Peyer's patch (tissue), 4 donors: ENCODE measurements at regions not wholly inside any gene's neighbourhood (a gene's known extent, or its start where the extent isn't known, plus 50 kb on each side); places are given as distances from the start of the nearest gene placed in this dataset.

Experiments
- DNase-seq, 3 donors: peaks; one replicate each; pipeline ENCODE4 v3.0.0-alpha.2; 2017 to 2019
- H3K27ac ChIP-seq, 4 donors: fragments of 200-600 bp; sonication (generic); one replicate each; pipeline ENCODE4 v1.5.1; 2016 to 2019
- H3K27me3 ChIP-seq, 2 donors: fragments of 200-600 bp; sonication (generic); one replicate each; pipeline ENCODE4 v1.5.1; 2019
- H3K36me3 ChIP-seq, 3 donors: fragments of 200-600 bp; sonication (generic); one replicate each; pipeline ENCODE4 v1.5.1; 2016 to 2019
- H3K4me1 ChIP-seq, 4 donors: fragments of 200-600 bp; sonication (generic); one replicate each; pipeline ENCODE4 v1.5.1; 2016 to 2019
- H3K4me3 ChIP-seq, 4 donors: fragments of 200-600 bp; sonication (generic); 1 replicate in 3 of 4; 2 replicates in 1 of 4; pipeline ENCODE4 v1.5.1; 2016 to 2019; ENCODE audit warnings: mild to moderate bottlenecking in 1 of 4
- H3K9me3 ChIP-seq, 4 donors: fragments of 200-600 bp; sonication (generic); one replicate each; pipeline ENCODE4 v1.5.1; 2016 to 2019; ENCODE audit warnings: mild to moderate bottlenecking in 1 of 4
- POLR2A ChIP-seq, 2 donors: fragments of 450-650 bp; IDR thresholded peaks; one replicate each; pipeline ENCODE4 v1.5.1; 2017; ENCODE audit warnings: antibody characterized with exemption in 2 of 2, mild to moderate bottlenecking in 2 of 2, moderate library complexity in 2 of 2
- TF ChIP-seq, protein P1 (sequence below), 6 experiments: fragments of 450-650 bp in 4 of 6; fragments of 200-600 bp in 2 of 6; sonication (generic) in 1 of 6; IDR thresholded peaks; one replicate each; pipeline ENCODE4 v1.5.1; 2017 to 2019; ENCODE audit warnings: antibody characterized with exemption in 6 of 6, mild to moderate bottlenecking in 3 of 6, moderate library complexity in 1 of 6

- TF ChIP-seq, protein P1, sequence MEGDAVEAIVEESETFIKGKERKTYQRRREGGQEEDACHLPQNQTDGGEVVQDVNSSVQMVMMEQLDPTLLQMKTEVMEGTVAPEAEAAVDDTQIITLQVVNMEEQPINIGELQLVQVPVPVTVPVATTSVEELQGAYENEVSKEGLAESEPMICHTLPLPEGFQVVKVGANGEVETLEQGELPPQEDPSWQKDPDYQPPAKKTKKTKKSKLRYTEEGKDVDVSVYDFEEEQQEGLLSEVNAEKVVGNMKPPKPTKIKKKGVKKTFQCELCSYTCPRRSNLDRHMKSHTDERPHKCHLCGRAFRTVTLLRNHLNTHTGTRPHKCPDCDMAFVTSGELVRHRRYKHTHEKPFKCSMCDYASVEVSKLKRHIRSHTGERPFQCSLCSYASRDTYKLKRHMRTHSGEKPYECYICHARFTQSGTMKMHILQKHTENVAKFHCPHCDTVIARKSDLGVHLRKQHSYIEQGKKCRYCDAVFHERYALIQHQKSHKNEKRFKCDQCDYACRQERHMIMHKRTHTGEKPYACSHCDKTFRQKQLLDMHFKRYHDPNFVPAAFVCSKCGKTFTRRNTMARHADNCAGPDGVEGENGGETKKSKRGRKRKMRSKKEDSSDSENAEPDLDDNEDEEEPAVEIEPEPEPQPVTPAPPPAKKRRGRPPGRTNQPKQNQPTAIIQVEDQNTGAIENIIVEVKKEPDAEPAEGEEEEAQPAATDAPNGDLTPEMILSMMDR (IDR thresholded peaks at IDR 0.05): no peak
- TF ChIP-seq POLR2A (IDR thresholded peaks at IDR 0.05): no peak
- no peaks in the 10 kb centered on the region for H3K36me3 ChIP-seq
- H3K9me3 ChIP-seq: no peaks in the 10 kb centered on the region
- no peaks in the 10 kb centered on the region for H3K4me1 ChIP-seq
- H3K27ac ChIP-seq: no peak overlapping the region
- no peak for DNase-seq
- H3K4me3 ChIP-seq: no peak overlapping the region
- no peaks in the 10 kb centered on the region for H3K27me3 ChIP-seq
Observed at GRCh38 chr6:102895683-102896082, 1502.2 kb downstream of the GRIK2 start.

DNA sequence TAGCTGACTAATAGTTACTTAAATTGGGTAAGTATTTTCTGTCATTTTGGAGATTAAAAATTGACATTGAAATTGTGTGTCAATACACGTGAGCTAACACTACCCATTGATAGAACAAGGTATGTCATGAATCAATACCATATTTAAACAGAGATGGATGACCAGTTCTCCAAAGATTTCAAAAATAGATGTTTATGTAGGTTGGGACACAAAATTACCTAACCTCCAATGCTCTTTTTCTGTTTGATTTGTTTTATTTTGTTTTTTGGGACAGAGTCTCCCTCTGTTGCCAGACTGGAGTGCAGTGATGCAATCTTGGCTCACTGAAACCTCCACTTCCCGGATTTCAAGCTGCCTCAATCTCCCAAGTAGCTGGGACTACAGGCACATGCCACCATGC lies 1491.7 kb downstream of the GRIK2 start:
- H3K4me3 ChIP-seq: no peak overlapping the region
- no peak for TF ChIP-seq POLR2A (IDR thresholded peaks at IDR 0.05)
- TF ChIP-seq, protein P1 (IDR thresholded peaks at IDR 0.05): no peak
- no peaks in the 10 kb centered on the region for H3K9me3 ChIP-seq
- DNase-seq: no peak
- no peaks in the 10 kb centered on the region for H3K4me1 ChIP-seq
- H3K27ac ChIP-seq: no peak overlapping the region
- no peaks in the 10 kb centered on the region for H3K27me3 ChIP-seq
- H3K36me3 ChIP-seq: no peaks in the 10 kb centered on the region

GRCh38 chr6:102853249-102853955 lies 1459.9 kb downstream of the GRIK2 start:
- no peak for DNase-seq
- TF ChIP-seq, protein P1 (IDR thresholded peaks at IDR 0.05): no peak
- no peak for TF ChIP-seq POLR2A (IDR thresholded peaks at IDR 0.05)

DNA sequence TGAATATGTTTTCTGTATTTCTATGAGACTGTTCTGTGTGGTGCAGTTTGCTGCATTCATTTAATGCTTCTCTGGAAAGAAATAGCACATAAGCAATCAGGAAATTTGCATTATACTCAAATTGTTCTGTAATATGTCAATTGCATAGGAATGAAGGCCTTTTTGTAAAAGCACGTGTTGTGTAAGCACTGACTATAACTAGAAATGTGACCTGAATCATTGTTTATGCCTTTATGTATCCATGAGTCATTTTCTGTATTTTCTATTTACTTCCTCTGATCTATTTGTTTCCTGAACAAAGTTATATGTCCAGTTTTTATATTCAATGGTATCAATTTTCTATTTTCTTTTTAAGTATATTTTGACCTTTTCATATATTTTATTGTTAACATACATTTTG lies 1455.3 kb downstream of the GRIK2 start:
- H3K9me3 ChIP-seq: no peaks in the 10 kb centered on the region
- H3K27ac ChIP-seq: no peak overlapping the region
- no peak overlapping the region for H3K4me3 ChIP-seq
- H3K4me1 ChIP-seq: no peaks in the 10 kb centered on the region
- H3K27me3 ChIP-seq: no peaks in the 10 kb centered on the region
- TF ChIP-seq POLR2A (IDR thresholded peaks at IDR 0.05): no peak
- TF ChIP-seq, protein P1 (IDR thresholded peaks at IDR 0.05): no peak
- H3K36me3 ChIP-seq: no peaks in the 10 kb centered on the region
- DNase-seq: no peak

More at GRCh38 chr6:102853249-102853955, 1459.9 kb downstream of the GRIK2 start:
- Histone ChIP-seq H3K4me3 (no peak overlapping the region), H3K9me3 (no peaks in the 10 kb centered on the region), H3K36me3 (no peaks in the 10 kb centered on the region), H3K4me1 (no peaks in the 10 kb centered on the region), H3K27me3 (no peaks in the 10 kb centered on the region), H3K27ac (no peak overlapping the region)

- no peaks in the 10 kb centered on the region for H3K27me3 ChIP-seq
- no peak overlapping the region for H3K27ac ChIP-seq
- H3K4me3 ChIP-seq: no peak overlapping the region
- H3K4me1 ChIP-seq: no peaks in the 10 kb centered on the region
- no peak for DNase-seq
- TF ChIP-seq, protein P1 (IDR thresholded peaks at IDR 0.05): no peak
- TF ChIP-seq POLR2A (IDR thresholded peaks at IDR 0.05): no peak
- H3K36me3 ChIP-seq: no peaks in the 10 kb centered on the region
- no peaks in the 10 kb centered on the region for H3K9me3 ChIP-seq
Observed at GRCh38 chr6:102848210-102848609, 1454.7 kb downstream of the GRIK2 start.
